SH-SY5Y (cell line): ENCODE measurements at regions not wholly inside any gene's neighbourhood (a gene's known extent, or its start where the extent isn't known, plus 50 kb on each side); places are given as distances from the start of the nearest gene placed in this dataset.

ENCODE experiments used
- GATA2 ChIP-seq: IDR thresholded peaks from 2 replicates; pipeline ENCODE4 v1.6.1; 2011; ENCODE audit warnings: mild to moderate bottlenecking, low read depth, low read length
- GATA3 ChIP-seq: IDR thresholded peaks from 2 replicates; pipeline ENCODE4 v1.6.1; 2011; ENCODE audit warnings: low read depth, mild to moderate bottlenecking, low read length, moderate library complexity

- TF ChIP-seq GATA2 (no peak), GATA3 (no peak)
Measured at GRCh38 chr1:209328196-209328595, 255.3 kb upstream of the CAMK1G start.
